ENCODE measurements at regions not wholly inside any gene's neighbourhood (a gene's known extent, or its start where the extent isn't known, plus 50 kb on each side); places are given as distances from the start of the nearest gene placed in this dataset.
"Not testable (repeated sequence)": the region's sequence is repeated elsewhere in the genome, so short reads cannot be mapped to it uniquely, and the experiment has no call there.

DNA sequence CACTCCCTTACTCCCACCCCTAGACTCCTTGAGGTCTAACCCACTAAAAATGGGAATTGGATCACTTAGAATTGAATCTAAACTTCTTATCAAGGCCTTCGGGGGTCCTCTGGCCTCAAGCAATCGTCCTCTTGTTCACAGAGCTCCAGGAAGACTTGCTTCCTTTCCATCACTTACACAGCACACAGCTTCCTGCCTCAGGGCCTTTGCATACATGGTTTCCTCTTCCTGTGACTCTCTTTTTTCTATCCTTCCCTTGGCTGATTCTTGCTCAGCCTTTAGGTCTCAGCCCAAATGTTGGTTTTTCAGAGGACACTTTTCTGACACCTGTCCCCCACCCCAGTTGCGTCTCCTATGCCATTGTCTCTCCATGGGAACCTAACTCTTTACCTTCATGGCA lies 50.0 kb upstream of the ALDH1B1 start:
- CTCF ChIA-PET, result no interaction called here
- POLR2A ChIA-PET, result no interaction called here

DNA sequence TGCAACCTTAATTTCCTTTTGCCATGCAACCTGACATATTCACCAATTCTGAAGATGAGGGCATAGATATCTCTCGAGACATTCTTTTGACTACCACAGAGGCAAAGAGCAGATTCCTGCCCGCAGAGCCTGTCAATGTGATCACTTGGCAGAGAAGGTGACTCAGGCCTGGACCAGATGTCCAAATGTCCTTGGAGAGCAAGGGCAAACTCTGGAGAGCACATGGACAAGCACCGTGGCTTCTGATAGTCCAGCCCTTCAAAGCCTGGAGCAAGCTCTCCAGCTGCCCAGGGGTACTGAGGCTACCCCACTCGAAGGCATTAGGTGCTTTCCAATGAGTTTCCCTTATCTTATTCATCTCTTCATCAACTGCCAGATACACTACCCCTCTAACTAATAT lies 50.4 kb upstream of the ALDH1B1 start:
- ChIA-PET POLR2A (no interaction called here), CTCF (no interaction called here)

DNA sequence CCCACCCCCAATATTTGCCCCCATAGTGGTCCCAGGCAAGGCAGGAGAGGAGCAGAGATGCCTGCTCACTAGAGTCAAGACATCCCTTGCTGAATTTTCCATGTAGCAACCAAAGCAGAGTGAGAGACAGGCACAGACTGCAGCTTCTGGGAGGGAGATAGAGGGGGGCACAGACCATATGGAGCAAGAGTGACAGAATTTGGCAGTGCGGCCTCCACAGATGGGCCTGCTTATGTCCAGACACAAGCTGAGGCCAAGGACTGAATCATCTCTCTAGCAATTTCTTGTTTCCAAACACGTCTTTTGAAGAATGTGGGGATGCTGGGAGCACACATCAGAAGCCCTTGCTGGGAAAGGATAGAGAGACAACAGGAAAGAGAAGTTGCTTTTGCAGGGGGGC lies 53.0 kb upstream of the ALDH1B1 start:
- CTCF ChIA-PET, result no interaction called here
- POLR2A ChIA-PET, result no interaction called here

DNA sequence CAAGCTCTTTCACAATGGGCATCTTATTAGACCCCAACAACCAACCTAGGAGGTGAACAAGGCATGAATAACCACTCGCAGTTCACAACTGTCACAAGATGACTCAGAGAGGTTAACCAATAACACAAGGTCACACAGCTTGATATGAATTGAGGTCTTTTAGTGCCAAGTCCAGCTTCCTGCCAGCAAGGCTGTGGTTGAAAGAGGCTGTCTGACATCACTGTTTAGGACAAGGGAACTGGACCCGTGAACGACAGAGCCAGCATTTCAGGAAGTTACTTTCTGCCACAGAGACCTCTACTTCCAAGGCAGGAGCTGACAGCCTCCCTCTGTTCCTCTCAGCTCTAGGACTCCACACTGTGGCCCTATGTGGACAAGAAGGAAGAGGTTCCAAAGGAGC lies 53.4 kb upstream of the ALDH1B1 start:
- CTCF ChIA-PET, result no interaction called here

DNA sequence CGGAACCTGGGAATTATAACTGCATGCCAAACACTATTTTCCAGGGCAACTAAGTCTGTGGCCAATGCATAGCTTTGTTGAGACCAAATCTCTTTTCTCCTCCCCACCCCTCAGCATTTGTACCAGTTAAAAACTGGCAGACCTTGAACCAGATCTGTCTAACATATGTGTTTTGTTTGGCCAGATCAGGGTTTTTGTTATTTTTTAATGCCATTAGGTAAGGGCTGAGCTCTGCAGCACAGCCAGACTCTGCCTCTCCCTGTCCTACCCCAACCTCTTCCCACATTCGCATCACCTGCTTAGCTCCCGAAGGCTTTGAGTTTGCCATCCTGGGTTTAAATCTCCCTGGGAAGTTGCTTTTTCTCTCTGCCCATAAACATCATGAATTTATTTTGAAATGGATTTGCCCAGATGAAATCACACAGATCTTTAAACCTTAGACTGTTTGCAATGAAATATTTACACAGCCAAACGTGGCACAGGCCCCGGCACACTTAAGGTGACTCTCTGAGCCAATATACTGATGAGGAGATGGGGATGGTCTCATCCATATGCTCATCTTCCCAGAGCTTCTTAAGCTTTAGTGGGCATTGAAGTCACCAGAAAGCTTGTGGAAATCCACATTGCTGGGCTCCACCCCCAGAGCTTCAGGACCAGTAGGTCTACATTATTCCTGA lies 54.0 kb upstream of the ALDH1B1 start:
- POLR2A ChIA-PET, result no interaction called here
- CTCF ChIA-PET, result no interaction called here

More for the DNA sequence above, 53.4 kb upstream of the ALDH1B1 start:
- POLR2A ChIA-PET, result no interaction called here

DNA sequence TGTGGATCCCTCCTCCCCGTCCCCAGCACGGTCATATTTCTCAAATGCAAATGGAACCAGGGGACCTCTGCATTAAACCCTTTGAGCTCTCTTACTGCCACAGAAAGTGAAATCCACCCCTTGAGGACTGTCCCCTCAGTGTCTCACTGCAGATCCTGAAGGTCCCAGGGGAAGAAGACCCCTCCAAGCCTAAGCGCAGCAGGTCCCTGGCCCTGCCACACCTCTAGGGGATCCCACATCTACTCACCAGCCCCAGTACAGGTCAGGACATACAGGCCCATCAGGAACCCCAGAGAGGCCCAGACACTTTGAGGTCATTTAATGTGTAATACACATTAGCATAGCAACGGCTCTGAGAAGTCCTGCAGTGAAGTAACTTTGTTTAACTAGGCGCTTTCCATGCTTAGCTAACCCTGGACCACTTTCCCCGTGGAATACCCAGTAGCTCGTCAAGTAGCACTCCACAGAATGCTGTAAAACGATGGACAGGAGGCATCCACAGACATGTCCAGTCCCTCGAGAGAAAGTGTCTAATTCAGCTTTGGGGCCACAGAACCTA lies 54.7 kb upstream of the ALDH1B1 start:
- POLR2A ChIA-PET, result no interaction called here
- CTCF ChIA-PET, result no interaction called here

DNA sequence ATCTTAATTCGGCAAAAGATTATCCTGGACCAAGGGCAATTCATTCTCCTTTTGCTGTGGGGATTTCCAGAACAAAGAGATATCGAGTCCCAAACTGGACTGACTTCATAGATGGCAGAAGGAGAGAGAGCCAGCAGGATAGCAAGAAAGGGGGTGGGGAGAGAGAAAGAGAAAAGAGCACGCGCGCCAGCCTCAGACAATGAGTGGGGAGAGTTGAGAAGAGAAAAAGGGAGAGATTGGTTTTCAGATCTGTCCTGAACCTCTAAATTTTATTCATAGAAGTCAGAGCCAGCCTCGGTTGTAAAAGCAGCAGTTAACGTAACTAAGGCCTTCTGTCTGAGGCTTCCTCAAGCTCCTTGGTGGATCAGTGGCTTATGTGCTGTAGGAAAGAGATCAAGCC lies 55.3 kb upstream of the ALDH1B1 start:
- ChIA-PET CTCF (no interaction called here), POLR2A (no interaction called here)

DNA sequence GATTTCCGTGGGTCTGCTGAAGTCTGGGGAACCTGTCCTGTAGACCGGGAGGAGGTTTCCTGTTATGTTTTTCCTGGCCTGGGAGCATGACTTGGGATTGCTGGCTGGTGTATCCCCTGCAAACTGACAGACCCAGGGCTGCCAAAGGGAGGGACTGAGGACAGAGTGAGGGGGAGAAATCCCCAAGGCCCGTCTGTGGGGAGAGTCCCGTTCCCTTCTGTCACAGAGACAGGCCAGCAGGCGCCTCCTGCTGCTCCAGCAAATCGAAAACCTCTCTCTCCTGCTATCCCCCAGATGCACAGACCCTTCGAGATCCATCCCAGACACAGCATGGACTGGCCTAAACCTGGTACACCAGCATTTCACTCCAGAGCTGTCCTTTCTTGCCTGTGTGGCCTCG lies 56.2 kb upstream of the ALDH1B1 start:
- CTCF ChIA-PET, result no interaction called here
- POLR2A ChIA-PET, result no interaction called here

DNA sequence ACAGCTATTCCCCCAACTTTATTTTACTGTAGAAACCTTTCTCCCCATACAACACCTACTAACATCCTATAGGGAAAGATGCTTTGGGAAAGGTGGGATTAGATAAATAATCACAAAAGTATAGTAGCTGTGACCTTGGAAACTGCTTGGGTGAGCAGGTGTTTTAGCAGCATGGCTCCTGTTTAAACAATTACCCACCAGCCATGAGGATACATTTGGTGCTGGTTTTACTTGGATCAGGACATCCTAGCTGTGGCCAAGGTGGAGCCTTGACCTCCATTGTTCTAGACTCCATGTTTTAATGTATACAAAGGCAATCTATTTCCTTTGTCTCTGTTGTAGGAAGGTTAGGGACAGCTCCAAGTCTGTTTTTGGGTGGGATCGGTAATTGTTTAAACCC lies 56.8 kb upstream of the ALDH1B1 start:
- CTCF ChIA-PET, result no interaction called here
- POLR2A ChIA-PET, result no interaction called here

DNA sequence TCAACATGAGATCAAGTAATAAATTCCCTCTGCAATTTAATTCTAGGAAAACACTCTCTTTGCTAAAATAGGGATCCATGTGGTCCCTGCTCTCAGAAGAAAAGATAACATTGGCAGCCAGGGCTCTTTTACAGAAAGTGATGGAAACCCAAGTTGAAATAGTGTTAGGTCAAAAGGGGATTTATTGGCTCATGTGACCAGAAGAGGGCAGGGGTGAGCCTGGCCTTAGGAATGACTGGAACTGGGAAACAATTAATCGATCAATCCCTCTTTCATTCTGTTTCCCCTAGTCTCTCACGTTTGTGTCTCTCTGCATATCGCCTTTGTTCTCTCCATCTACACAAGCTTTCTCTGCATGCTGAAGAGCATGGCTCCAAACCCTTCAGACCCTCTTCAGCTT lies 58.3 kb upstream of the ALDH1B1 start:
- CTCF ChIA-PET, result no interaction called here
- POLR2A ChIA-PET, result no interaction called here

DNA sequence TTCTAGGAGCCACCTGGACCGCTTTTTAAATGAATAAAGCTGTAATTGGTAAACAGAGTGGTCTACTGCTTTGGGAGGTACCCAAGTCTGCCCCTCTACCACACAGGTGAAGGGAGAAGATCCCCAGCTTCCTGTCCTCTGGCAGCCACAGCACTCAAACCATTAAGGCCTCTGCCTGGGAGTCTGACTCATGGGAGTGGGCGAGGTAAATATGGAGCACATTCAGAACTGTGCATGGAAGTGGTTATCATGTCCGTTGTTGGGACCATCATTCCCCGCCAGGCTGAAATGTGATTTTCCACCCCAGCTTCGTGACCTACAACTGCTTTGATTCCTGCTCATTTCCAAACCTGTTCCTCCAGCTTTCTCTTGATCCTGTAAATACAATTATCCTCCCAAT lies 59.5 kb upstream of the ALDH1B1 start:
- POLR2A ChIA-PET, result no interaction called here
- CTCF ChIA-PET, result no interaction called here

DNA sequence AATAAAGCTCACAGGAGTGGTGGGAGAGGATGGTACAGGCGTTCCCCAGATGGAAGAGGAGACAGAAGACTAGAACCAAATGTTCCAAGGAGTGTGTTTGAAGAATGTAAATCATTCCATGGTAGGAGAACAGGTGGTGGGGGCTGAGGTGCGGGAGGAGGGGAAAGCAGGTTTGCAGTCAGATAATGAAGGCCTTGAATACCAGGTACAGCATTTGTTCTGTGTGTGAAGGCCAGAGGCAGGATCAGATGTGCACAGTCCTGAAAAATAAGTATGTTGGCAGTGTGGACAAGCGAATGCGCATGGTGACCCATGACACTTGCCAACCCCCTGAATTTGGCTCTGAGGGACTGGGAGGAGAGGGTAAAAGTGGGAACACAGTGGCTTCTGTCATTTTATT lies 59.9 kb upstream of the ALDH1B1 start:
- CTCF ChIA-PET, result no interaction called here
- POLR2A ChIA-PET, result no interaction called here

DNA sequence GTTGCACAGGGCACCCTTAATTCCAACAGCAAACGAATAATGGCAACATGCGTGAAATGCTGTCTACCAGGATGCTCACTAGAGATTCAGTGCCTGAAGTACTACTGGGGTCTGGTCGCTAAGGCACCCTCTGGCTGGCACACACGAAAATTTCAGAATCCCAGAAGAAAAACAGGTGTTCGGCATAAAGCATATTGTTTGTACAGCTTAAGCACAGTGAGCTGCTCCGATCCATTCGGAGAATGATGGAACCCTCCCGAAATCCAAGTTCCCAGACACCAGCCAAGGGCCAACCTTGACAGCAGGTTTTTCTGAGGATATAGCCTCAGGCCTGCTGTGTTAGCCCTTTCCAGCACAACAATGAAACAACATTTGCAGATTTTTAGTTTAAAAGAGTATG lies 61.4 kb upstream of the ALDH1B1 start:
- POLR2A ChIA-PET, result no interaction called here
- CTCF ChIA-PET, result no interaction called here

DNA sequence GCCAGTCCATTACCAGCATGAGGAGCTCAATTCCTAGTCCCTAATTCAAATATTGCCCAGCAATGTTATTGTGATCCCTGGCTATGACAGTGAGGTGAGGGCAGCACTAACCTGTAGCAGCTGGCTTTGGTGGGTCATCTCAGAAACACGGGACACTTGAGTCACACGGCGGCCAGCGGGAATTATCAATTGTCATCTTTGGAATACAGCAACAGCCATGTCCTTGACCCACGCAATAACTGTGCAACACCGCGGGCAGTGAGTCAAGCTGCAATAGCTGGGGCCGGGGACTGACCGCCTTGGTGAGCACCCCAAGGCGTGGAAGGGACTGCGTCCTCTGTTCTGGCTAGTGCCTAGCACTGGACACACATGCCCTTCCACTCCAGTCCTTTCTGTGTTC lies 62.5 kb upstream of the ALDH1B1 start:
- CTCF ChIA-PET, result no interaction called here
- POLR2A ChIA-PET, result no interaction called here

DNA sequence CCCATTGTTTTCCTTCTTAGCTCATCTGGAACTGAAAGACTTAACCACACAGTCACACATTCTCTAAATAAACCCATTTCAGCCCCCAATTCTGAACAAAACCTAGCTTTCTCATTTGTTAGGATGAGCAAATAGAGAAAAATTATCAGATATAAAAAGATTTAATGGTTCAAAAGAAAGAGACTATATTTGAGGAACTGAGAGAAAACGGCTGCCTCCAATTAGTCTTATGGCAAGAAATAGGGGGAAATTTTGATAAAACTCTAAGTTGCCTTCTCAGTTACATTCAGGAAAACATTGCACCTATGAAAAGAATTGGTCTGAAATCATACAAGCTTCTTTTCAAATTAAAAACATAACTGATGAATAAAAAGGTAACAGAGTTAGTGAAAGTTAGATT lies 63.7 kb upstream of the ALDH1B1 start:
- ChIA-PET CTCF (no interaction called here), POLR2A (no interaction called here)

DNA sequence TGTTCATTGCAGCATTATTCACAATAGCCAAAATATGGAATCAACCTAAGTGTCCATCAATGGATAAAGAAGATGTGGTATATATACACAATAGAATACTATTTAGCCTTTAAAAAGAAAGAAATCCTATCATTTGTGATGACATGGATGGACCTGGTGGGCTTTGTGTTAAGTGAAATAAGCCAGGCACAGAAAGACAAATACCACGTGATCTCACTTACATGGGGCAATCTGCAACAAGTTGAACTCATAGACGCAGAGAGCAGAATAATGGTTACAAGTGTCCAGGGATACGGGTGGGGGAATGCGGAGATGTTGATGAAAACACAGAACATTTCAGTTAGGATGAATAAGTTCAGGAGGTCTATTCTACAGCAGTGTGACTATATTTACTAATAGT lies 66.4 kb upstream of the ALDH1B1 start:
- ChIA-PET CTCF (no interaction called here), POLR2A (no interaction called here)

DNA sequence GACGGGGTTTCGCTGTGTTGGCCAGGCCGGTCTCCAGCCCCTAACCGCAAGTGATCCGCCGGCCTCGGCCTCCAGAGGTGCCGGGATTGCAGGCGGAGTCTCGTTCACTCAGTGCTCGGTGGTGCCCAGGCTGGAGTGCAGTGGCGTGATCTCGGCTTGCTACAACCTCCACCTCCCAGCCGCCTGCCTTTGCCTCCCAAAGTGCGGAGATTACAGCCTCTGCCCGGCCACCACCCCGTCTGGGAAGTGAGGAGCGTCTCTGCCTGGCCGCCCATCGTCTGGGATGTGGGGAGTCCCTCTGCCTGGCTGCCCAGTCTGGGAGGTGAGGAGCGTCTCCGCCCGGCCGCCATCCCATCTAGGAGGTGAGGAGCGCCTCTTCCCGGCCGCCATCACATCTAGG lies 68.3 kb upstream of the ALDH1B1 start:
- POLR2A ChIA-PET, CTCF ChIA-PET: not testable (repeated sequence)

DNA sequence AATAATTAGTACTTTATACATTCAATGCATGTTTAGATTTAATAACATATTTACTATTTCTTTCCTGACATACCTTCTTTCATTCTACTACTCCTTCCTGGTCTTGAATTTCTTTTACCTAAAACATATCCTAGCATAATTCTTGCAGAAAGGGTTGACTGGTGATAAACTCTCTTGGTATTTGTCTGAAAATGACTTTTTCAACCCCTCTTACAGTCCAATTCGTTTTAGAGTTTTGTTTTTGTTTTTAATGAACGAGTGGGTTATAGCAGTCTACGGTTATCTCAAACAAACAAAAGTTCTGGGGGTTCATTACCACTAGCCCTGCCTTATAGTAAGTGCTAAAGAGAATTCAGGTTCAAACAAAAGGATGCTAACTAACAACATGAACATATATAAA lies 69.6 kb upstream of the ALDH1B1 start:
- POLR2A ChIA-PET, result no interaction called here
- CTCF ChIA-PET, result no interaction called here

DNA sequence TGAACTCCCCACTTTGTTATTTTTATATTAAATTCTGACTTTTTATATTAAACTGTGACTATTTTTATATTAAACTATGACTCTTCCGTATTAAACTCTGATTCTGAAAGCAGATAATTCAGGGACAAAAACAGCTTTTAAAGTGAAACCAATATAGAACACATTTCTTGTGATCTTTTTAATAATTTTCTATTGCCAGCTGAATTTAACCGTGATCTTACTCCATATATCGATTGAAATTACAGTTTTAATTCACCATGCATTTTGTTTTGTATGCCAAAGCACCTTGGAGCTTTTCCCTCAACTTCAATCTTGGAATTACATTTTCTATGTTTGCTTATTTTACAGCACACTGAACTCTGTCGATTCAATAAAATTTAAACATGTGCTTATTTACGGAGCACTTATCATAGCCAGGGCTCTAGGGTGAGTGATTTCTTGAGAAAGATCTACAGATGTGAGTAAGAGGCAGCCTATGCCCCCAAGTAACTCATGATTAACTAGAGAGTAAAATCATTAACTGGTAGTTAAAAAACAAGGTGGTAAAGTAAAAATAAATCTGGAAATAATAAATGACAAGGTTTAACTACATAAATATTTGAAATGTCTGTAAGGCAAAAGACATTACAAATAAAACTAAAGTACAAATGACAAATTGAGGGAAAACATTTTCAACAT lies 72.9 kb upstream of the ALDH1B1 start:
- CTCF ChIA-PET, result no interaction called here

DNA sequence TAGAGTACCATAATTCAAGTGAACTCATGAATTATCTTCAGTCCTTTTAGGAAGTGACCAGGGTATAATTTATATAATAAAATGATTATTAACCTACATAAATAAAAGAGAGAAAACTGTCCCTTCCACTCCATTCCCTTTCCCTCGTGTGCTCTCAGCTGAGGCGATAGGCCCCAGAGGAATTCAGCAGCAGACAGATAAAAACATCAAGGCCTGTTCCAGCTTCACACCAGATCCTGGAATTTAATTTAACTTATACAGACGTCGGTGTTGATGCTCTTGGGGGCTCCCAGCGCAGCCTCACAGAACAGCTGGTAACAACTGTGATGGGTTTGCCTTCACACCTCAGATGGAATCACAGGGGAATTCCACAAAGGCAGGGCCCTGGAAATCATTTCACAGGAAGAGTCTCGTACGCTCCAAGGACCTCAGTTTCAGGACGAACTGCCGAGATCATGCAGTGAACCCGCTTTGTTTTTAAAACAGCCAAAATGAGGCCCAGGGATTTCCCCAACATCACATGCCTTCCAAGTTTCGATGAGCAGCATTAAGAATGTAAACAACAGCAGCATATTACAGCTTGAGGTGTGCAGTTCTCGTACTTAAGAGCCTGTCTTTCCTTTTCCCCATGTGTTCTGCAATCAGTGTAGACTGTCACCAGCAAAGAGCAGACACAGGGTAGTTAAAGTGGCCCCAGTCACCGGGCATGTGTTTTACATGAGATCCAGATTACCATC lies 73.6 kb upstream of the ALDH1B1 start:
- ChIA-PET POLR2A (no interaction called here), CTCF (no interaction called here)

More for the DNA sequence above, 72.9 kb upstream of the ALDH1B1 start:
- POLR2A ChIA-PET, result no interaction called here

DNA sequence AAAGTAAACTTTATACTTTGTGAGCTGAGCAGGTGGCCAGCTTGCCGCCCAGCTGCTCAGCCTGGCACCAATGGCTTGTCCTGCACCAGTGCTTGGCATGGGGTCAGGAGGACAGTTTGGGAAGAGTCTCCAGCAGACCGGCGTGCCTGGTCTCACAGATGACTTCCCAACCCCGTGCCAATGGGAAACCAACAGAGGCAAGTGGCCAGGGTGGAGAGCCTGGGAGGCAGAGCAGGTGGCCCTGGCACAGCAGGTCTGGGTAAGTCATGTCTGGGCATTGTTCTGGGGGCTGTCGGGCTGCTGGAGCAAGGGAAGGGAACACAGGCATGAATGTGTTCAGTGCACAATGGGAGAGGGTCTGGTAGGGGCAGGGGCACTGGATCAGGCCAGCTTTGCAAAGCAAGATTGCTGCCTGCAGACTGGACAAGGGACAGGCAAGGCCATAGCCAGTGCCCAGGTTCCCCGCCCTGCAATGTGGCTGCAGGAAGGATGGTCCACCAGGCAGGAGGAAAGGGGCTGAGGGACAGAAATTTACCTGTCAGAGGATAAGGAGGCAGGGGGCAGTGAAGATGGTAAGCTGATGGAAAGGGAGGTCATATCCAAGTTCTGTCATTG lies 76.2 kb upstream of the ALDH1B1 start:
- CTCF ChIA-PET, result no interaction called here
- POLR2A ChIA-PET, result no interaction called here
